ENCODE measurements at regions not wholly inside any gene's neighbourhood (a gene's known extent, or its start where the extent isn't known, plus 50 kb on each side); places are given as distances from the start of the nearest gene placed in this dataset.

- Histone ChIP-seq H3K4me3 (ENCODE audit: low read length in 3 of 3) (no peak overlapping the region), H3K4me1 (ENCODE audit: control insufficient read depth in 2 of 3, insufficient read depth in 2 of 3, low read depth in 1 of 3, low read length in 3 of 3) (no peaks in the 10 kb centered on the region), H3K27me3 (ENCODE audit: control insufficient read depth, insufficient read depth, low read length) (no peaks in the 10 kb centered on the region), H3K36me3 (ENCODE audit: control insufficient read depth in 2 of 3, insufficient read depth in 3 of 3, low read length in 3 of 3) (no peaks in the 10 kb centered on the region), H3K9ac (ENCODE audit: low read length in 3 of 3) (no peak overlapping the region), H3K9me3 (ENCODE audit: control insufficient read depth in 2 of 3, insufficient read depth in 1 of 3, low read length in 3 of 3) (no peaks in the 10 kb centered on the region), H3K27ac (ENCODE audit: low read depth in 2 of 2, low read length in 2 of 2) (no peak overlapping the region)
- no peak for TF ChIP-seq CTCF (IDR thresholded peaks at IDR 0.05; ENCODE audit: borderline replicate concordance, extremely low read depth, insufficient read depth)
- FAIRE-seq (no peak), DNase-seq (no peak)
- intact Hi-C loops (cut with DNase I) = no loop called here
Measured at GRCh38 chr12:105949391-105949790, 189.4 kb downstream of the NUAK1 start.

DNA sequence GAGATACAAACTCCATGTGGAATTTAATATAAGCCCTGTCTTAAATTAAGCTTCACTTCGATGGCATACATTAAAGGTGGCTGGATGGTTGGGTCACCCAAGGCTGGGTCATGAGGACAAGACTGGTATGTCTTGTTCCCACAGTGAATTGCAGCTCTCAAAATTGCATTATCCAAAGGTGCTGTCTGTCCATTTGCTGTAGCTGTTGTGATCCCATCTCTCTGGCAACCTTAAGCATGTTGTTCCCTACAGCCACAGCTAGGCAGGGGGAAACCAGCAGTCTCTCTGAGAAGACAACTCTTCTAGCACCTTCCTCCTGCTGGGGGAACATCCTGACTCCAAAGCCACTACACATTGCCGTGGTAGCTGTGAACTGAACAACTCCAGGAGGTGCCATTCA, 187.0 kb downstream of the NUAK1 start:
- FAIRE-seq (no peak), DNase-seq (no peak)
- Histone ChIP-seq H3K4me1 (ENCODE audit: control insufficient read depth in 2 of 3, insufficient read depth in 2 of 3, low read depth in 1 of 3, low read length in 3 of 3) (no peaks in the 10 kb centered on the region), H3K36me3 (ENCODE audit: control insufficient read depth in 2 of 3, insufficient read depth in 3 of 3, low read length in 3 of 3) (no peaks in the 10 kb centered on the region), H3K4me3 (ENCODE audit: low read length in 3 of 3) (no peak overlapping the region), H3K27me3 (ENCODE audit: control insufficient read depth, insufficient read depth, low read length) (no peaks in the 10 kb centered on the region), H3K9me3 (ENCODE audit: control insufficient read depth in 2 of 3, insufficient read depth in 1 of 3, low read length in 3 of 3) (no peaks in the 10 kb centered on the region), H3K9ac (ENCODE audit: low read length in 3 of 3) (no peak overlapping the region), H3K27ac (ENCODE audit: low read depth in 2 of 2, low read length in 2 of 2) (no peak overlapping the region)
- intact Hi-C loops (cut with DNase I) = no loop called here
- no peak for TF ChIP-seq CTCF (IDR thresholded peaks at IDR 0.05; ENCODE audit: borderline replicate concordance, extremely low read depth, insufficient read depth)

DNA sequence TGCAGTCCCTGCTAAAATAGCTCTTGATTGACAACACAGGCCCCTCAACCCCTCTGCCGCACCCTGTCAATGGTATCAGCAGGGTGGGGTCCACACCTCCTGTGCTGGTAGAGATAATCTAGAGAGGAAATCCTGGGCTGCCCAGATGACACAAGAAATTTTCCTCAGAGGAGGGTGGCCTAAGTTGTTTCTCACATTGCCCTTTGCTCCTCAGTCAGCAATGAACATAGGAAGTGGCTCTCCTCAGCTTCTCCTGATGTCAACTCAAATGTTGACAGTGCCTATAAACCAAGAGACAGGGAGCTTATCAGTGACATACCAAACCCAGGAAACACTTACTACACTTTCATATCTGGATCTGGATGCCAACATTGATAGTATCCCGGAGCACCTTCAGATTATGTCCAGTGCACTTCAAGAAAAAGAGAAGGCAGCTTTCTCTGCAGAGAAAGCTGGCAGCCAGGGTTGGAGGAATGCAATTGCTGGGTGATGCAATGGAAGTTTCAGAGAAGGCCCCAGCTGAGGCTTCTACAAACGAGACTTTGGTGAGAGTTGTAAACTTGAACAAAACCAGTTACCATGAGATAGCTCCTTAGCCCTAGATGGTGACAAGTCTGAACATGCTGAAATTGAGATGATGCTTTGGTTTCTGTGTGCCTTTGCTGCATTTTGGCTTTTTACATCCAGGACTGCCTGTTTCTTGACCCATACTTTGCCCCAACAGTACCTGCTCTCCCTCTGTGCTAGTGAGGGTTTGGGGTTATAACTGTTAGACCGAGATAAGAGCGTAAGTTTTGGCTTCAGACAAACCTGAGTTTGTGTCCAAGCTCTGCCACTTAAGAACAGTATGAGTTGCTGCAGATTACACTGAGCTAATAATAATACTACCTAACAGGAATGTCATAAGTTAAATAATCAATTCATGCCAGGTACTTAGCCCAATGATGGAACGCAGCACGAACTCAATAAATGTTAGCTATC, 183.5 kb downstream of the NUAK1 start:
- Histone ChIP-seq H3K4me1 (ENCODE audit: control insufficient read depth in 2 of 3, insufficient read depth in 2 of 3, low read depth in 1 of 3, low read length in 3 of 3) (peaks cover 3 to 6% (median 3%) of the 10 kb centered on the region in 3 donors), H3K9me3 (ENCODE audit: control insufficient read depth in 2 of 3, insufficient read depth in 1 of 3, low read length in 3 of 3) (no peaks in the 10 kb centered on the region), H3K4me3 (ENCODE audit: low read length in 3 of 3) (no peak overlapping the region), H3K36me3 (ENCODE audit: control insufficient read depth in 2 of 3, insufficient read depth in 3 of 3, low read length in 3 of 3) (no peaks in the 10 kb centered on the region), H3K27ac (ENCODE audit: low read depth in 2 of 2, low read length in 2 of 2) (no peak overlapping the region), H3K9ac (ENCODE audit: low read length in 3 of 3) (no peak overlapping the region), H3K27me3 (ENCODE audit: control insufficient read depth, insufficient read depth, low read length) (no peaks in the 10 kb centered on the region)
- intact Hi-C loops (cut with DNase I) = no loop called here
- no peak for TF ChIP-seq CTCF (IDR thresholded peaks at IDR 0.05; ENCODE audit: borderline replicate concordance, extremely low read depth, insufficient read depth)
- DNase-seq (no peak), FAIRE-seq (no peak)

All from kidney (tissue), 13 donors.